CD4-positive, alpha-beta T cell treated with Interleukin-4 for 1 hour (primary cell): ENCODE measurements at regions not wholly inside any gene's neighbourhood (a gene's known extent, or its start where the extent isn't known, plus 50 kb on each side); places are given as distances from the start of the nearest gene placed in this dataset.
"Not testable (repeated sequence)": the region's sequence is repeated elsewhere in the genome, so short reads cannot be mapped to it uniquely, and the experiment has no call there.

Source experiments
- DNase-seq, 2 donors: peaks; one replicate each; pipeline ENCODE4 v3.0.0-alpha.2; 2020 to 2022

DNA sequence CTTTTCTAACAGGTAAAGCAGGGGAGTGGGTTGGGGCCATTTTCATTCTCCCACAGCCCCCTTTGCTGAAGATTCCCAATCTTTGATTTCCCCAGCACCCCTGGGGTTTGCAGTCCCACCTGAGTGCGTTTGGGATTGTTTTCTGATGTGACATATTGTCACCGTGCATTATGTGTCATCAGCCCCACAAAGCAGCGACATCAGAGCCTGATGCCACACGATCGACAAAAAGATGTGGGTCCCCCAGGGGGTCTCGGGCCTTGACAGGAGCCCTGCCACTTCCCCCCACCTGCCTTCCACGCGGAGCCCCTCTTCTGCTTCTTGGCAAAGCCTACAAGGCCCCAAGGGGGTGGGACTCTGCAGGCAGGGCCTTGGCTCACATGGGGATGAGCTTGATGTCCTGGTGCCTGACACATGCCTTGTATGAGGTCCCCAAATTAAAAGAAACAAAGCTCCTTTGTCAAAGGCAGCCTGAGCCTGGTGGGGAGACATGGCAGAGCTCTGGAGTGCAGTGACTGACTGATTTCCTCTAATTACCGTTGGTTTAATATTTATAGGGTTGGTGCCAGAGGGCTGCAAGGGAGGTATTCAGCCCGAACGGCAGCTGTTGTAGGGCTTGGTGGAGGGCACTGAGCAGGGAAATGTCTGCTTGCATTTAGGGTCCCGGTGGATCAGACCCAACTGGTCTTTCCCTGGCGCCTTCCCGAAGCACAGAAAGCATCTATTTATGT lies 149.2 kb downstream of the MIAT start:
- DNase-seq, result no peak

DNA sequence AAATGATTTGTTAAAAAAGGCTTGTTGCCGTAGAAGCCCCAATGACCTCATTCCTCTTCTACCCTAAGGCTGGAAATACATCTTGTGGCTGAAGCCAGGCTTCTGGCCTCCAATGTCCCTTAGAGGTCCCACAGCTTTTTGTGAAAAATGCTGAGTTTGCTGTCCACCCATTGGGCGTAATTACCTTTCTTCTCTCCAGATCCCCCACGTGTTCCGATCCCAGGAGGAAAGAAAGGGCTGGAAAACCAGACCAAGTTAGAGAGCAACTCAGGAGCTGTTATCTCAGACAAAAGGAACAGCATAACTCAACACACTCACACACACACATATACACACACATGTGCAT lies 154.2 kb downstream of the MIAT start:
- no peak for DNase-seq

DNA sequence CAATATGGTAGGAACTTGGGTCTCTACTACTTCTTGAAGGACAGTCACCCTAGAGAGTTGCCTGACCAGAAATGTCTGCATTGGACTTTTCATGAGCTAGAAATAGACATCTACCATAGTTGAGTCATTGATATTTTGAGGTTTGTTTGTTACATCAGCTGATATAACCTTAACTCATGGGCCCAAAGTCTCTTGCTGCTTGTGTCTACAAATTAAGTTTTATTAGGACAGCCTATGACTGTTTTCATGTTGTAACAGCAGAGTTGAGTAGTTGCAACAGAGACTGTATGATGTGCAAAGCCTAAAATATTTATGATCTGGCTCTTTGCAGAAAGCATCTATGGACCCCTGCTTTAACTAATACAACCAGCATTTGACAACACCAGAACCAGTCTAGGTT lies 155.3 kb downstream of the MIAT start:
- DNase-seq, result no peak

DNA sequence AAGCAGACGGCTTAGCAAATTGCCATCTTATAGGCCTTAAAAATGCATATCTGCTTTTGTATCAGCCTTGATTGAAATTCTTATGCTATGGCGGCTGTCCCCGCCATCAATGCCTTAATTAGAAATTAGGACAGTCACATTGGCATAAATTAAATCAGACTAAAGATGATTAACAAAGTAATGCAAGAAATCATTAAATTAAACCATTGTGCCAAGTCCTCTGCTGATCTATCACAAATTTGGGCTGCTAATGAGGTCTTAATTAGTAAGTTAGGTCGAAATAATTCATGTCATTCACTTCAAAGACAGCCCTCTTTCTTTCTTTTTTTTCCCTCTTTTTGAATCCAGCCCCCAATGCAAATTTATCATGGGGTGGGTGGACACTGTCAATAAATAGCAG lies 159.3 kb downstream of the MIAT start:
- DNase-seq, result no peak

DNA sequence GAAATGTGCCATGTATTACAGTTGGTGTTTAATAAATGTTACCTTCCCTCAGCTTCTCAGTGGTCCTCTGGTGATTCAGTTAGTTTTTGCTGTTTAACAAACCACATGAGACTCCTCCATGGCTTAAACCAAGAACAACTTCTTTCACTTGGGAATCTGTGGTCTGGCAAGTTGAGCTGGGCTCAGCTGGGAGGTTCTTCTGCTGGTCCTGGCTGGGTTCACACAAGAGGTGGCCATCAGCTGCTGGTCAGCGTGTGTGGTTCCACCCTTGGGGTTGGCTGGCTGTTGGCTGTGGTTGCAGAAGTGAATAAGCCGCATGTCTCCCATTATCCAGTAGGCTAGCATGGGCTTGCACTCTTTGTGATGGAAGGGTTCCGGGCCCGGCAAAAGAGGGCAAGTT lies 160.5 kb downstream of the MIAT start:
- no peak for DNase-seq

DNA sequence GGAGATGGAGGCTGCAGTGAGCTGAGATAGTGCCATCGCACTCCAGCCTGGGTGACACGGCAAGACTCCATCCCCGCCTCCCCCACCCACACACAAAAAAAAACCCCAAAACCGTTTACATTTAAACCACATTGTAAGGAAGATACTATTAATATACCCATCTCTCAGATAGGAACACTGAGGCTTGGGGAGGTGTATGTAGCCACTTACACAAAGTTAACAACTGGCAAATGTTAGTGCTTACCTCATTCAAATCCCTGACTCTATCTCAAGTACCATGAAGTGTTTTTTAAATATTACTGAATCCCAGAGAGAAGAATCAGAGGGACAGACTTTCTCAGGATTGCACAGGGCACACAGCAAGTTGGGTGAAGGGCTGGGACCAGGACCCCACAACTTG lies 164.5 kb downstream of the MIAT start:
- no peak for DNase-seq

DNA sequence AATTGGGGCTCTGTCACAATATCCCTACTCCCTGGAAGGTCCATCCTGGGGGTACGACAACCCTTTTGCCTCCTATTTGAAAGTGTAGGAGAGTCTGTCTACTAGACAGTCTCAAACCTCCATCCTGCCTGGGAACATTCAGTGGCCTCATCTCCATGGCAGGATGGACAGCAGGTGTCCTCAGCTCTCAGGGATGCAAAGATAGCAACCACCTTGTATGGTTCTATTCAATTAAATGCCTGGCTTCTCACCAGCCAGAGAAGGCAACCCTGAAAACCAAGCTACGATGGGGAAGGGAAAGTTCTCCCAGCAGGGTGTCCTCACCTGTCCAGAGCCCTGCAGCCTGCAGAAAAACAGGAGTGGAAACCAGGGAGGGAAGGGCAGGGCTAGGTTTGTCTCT lies 164.9 kb downstream of the MIAT start:
- DNase-seq, result no peak

DNA sequence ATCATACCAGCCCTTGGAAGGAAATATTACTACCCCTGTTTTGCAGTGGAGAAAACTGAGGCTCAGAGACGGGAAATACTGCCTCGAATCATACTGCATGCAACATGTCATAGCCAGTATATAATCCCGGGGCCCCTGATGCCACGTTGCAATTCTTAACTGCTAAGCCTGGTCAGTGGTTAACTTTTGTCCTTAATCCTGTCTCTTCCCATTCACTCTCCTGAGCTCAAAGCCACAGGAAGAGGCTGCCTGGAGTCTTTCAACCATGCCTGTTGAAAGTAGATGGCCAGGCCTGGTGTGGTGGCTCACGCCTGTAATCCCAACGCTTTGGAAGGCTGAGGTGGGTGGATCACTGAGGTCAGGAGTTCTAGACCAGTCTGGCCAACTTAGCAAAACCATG lies 166.6 kb downstream of the MIAT start:
- no peak for DNase-seq

DNA sequence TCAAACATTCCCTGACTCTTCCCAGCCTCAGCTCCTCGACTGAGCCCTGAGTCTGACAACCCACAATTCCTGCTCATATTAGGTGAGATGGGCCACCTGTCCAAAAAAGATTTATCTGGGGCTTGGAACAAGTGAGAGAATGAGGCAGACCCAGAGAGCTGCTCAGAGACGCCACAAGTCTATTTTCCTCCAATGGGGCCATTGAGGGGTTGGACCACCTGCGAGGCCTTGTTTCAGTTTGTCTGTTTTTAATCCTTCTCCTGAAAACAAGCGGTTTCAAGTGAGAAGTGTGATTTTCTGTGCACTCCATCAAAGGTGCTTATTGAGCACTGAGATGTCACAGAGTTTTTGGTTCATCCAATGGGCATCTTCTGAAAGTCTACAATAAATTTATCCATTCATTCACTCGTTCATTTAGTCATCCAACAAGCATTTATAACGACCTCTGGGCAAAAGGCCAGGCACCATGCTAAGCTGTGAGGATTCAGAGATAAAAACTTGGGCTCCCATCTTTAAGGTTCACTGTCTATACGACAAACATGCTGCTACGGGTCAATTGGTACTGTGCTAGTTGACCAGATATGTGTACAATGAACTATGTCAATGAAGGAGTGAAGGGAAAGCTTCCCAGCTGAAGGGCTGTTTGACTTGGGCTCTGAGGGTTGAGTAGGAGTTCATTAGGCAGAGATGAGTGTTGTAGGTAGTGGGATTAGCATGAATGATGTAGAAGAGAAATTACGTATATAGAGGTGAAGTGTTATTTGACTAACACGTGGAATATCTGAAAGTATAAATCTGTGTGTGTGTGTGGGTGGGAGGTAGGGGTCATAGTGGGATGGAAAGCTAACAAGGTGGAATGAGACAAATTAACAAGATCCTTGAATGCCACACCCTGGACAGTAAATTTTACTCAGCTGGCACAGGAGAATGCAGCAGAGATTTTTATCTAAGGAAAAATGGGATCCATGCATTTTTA lies 168.9 kb downstream of the MIAT start:
- DNase-seq, result no peak

DNA sequence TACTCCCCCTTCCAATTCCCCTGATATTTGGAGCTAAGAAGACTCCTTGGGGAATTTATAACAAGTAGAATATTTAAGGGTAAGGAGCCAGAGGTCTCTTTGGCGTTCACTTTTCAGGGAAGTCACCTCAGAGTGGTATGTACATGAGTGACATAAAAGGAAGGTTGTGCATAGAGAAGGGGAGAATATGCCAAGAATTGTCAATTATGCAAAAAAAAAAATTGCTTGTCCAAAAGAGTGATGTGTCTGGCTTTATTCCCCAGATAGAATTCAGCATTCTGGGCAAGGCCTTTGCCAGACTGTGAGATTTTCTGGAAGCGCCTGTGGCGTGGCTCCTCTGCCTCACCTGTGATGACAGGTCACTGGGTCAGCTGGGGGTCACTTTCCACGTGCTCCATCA lies 170.2 kb downstream of the MIAT start:
- no peak for DNase-seq

DNA sequence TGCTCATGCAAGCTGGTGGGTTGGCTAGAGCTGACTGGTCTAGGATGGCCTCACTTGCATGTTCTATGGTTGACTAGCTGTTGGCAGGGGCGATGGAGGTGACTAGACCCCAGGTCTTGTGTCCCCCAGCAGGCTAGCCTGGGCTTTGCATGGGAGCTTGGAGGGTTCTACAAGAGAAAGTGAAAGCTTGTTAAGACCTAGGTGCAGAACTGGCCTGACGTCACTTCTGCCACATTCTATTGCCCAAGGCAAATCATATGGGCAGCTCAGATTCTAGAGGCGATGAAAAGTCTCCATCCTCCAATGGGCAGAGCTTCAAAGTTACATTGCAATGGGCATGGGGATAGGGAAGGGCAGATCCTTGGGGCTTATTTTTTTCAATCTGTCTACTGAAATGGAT lies 170.9 kb downstream of the MIAT start:
- no peak for DNase-seq

DNA sequence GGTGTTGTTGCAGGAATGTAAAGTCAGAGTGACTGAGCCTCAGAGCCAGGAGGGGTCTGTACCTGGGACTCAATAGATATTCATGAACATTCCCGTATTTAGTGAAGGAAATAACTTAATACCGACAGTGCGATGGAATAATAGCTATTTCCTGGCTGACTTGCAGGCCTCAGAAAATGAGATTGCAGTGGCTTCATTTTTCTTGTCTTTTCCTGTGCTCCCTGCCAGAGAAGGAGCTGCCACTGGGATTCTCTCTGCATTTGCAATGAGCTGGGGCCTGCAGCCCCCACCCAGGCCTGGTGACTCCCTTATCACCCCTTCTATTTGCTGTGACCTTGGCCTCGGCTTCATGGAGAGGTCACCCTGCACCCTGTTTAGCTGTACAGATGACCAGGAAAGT lies 173.4 kb downstream of the MIAT start:
- no peak for DNase-seq

DNA sequence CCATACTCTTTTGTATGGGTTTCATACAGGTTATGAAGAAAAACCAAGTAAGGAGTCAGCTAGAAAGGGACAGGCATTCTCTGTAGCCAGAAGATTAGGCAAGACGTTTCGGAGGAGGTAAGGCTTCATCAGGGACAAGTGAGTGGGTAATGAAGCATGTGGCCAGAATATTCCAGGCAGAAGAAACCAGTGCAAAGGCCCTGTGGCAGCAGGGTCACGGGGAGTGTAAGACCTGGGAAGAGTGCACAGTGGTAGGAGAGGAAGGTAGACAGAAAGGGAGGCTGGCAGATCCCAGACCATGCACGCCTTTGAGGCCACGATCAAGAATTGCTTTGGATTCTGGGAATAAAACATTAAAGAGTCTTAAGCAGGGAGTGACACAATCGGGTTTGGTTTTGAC lies 177.6 kb downstream of the MIAT start:
- no peak for DNase-seq

DNA sequence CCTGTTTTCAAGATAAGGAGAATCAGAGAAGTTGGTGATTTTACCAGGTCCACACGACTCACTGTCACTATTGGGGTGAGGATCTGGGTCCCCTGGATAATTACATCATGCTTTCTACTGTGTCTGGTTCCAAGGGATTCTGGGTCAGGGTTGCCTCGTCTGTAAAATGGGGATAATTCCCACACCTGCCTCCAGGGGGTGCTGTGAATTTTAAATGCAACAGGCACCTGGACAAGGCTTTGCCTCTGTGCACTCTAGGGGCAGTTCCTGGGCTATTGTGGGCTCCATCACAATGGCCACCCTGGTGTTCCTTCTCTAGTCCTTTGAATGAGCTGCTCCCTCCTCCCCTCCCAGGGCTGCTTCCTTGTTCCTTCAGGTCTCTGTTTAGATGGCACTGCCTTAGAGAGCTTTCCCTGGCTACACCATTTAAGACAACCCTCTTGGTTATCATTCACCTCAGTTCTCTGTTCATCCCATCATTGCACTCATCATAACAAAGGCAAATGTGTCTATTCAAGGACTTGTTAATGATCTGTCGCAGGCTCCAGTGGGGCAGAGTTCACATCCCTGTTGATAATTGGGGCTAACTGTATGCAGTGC lies 178.6 kb downstream of the MIAT start:
- peak; percentile 25 for DNase-seq

DNA sequence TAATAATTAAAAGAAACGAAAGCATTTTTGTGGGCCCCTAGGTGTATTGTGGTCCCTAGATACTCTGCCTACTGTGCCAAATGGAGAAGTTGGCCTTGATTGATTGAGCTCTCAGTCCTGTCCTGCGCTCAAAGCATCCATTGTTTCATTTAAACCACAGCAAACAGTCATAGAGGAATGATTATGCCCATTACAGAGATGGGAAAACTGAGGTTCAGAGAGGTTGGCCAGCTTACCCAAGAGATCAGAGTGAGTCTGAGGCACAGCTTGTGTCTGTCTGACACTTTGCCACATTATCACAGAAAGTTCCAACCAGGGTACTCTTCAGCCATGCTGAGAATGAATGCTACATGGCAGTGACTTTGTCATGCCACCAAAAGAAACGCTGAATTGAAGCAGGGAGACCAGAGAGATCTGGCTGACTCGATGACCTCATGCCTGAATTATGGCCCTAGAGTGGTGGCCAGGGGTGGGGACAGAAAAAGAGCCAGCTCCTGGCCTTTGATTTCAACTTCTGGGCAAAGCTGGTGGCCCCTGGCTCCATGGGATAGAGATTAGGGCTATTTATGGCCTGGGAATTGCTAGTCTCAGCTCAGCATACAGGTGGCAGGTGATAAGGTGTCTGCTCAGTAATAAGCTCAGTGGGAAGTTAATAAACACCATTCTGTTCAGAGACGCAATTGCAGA lies 180.5 kb downstream of the MIAT start:
- DNase-seq, result no peak

DNA sequence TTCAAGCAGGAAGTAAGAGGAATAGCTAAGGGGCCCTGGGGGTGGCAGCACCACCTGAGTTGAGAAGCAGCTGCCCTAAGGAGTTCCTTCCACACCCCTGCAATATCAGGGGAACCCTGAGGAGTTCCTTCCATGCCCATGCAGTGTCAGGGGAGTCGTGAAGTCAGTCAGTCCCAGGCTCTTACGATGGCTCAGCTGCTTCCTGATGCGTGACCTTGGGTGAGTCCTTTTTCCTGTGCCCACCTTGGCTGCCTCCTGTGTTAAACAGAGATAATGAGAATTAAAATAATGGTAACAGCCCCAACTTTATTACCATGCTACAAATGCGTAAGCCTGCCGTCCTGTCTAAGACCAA lies 181.1 kb downstream of the MIAT start:
- no peak for DNase-seq

DNA sequence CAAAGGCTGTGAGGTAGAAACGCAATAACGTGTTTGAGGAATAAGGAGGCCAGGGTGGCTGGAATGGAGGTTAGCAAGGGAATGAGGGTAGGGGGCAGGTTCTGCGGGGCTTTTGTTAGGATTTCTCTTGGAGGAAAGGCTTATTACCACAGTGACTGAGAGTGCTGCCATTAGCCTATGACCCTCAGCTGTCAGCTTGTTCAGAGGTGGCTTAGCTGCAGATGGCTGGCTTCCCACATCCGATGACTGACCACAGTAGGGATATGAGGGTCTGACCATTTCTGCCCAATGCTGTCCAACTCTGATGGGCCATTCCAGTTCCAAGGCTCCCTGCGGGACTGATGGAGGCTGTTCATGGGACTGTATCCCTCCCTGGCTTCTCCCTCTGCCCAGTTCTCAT lies 181.8 kb downstream of the MIAT start:
- no peak for DNase-seq

DNA sequence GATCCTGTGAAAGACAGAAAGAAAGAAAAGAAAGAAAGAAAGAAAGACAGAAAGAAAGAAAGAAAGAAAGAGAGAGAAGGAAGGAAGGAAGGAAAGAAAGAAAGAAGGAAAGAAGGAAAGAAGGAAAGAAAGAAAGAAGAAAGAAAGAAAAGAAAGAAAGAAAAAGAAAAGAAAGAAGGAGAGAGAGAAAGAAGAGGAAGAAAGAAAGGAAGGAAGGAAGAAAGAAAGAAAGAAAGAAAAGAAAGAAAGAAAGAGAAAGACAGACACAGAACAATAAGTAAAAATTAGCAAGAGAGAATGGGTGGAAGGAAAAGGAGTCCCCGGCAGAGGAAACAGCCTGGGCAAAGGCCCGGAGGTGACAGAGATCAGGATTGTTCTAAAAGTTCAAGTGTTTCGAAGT lies 183.4 kb downstream of the MIAT start:
- not testable (repeated sequence) for DNase-seq

DNA sequence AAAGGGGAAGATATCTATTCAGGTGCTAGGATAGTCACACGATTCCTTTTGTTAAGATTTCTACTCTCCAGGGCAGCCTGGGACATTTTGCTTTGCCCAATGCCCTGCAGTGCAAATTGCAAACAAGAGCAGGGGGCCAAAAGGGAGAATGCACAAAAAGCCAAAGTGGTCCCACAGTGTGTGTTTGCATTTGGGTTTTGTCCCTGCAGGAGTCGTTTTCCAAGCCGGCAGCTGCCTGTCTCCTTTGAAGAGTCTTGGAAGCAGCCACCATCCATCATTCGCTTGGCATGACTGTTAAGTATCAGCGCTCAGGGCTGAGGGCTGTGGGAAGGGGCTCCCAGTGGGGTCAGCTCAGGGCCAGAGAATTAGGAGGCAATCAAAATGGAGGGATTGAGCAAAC lies 184.7 kb downstream of the MIAT start:
- DNase-seq, result no peak

DNA sequence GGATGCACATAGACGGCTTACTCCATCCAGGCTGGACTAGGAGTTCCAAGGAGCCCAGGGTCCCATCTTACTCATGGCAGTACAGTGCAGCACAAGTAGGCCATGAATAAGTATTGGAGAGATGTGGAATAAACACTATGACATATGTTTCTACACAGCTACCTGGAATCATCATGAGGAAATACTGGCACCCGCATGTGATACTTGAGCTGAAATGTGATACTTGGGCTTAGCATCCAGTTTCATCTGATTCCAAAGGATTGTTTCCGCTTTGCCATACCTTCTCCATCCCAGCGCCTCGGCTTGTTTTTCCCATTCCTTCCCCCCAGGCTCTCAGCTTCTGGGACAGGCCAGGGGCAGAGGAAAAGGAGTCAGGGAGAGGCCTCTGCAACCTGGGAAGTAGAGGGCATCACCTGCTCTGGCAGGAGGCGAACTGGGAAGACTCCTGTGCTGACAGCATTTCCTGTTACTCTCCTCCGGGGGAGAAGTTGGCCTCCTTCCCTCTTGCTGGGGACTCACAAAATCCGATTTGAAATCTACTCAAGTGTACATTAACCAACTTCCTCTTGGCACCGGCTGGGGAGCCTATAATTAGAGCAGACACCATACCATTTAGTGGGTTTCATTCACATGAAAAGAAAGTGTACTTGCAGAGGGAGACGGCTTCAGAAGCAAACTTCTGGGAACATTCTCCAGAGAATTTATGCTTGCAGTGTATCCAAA lies 187.8 kb downstream of the MIAT start:
- DNase-seq, result no peak

DNA sequence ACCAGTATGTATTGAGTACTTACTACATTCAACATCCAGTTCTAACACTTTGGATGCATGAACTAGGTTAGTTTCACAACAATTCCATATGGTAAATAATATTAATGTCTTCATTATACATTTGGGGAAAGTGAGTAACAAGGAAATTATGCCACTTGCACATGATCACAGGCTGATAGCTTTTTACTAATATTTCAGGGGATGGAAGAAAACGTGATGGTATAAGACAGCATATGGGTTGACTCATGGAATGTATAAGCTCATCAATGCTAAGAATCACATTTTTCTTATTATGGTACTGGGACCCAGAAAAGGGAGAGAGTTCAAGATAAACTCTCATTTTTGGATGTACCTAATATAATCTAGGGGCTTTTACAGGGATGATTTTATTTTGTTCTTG lies 188.7 kb downstream of the MIAT start:
- no peak for DNase-seq

DNA sequence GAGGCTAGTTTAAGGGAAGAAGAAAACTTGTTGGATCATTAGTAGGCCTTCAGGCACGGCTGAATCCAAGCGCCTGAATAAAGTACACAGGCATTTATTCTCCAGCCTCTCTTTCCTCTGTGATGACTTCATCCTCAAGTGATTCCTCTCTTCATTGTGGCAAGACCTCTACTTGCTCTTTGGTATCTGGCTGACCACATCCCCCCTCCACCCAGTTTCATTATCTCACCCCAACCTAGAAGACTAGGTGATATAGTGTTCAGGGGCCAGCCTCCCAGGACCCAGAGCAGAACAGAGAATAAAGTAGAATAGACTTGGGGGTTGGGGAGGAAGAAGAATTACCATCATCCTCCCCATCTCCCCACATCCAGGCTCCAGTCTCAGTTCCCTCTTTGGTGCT lies 189.3 kb downstream of the MIAT start:
- no peak for DNase-seq

DNA sequence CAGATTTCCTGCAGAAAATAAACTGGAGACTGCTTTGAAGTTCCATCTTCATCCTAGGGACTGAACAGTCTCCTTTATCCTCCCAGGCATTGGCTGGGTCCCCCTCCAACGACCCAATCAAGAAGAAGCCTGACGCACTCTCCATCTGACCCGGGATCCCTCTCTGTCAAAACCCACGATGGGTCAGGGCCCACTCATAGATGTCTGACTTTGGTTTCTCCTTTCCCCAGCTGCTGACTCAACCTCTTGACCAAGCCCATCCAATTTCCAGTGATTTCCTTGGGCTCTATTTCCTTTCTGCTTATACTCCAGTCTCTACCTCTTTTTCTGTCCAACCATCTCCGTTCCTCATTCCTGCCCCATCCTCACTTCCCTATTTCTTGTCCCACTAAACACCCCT lies 189.7 kb downstream of the MIAT start:
- DNase-seq, result no peak
